OCI-LY3 (cell line): ENCODE measurements at regions not wholly inside any gene's neighbourhood (a gene's known extent, or its start where the extent isn't known, plus 50 kb on each side); places are given as distances from the start of the nearest gene placed in this dataset.

ENCODE experiments used
- H2AFZ ChIP-seq: fragments of 200-600, 300-600 bp; shearing (Covaris generic); 2 replicates; pipeline ENCODE4 v1.6.0; 2014; ENCODE audit warnings: antibody characterized with exemption, low read depth, low read length
- H3K27ac ChIP-seq: fragments of 200-600, 300-600 bp; sonication (generic); 2 replicates; pipeline ENCODE4 v1.5.1; 2014; ENCODE audit warnings: mild to moderate bottlenecking, low read length, moderate library complexity, mixed read lengths
- H3K27me3 ChIP-seq: fragments of 200-600, 300-600 bp; sonication (generic); 2 replicates; pipeline ENCODE4 v1.6.1; 2014; ENCODE audit warnings: low read depth, low read length, mixed read lengths
- H3K36me3 ChIP-seq: fragments of 200-600, 300-600 bp; sonication (generic); replicated peaks from 2 replicates; pipeline ENCODE3; 2014; ENCODE audit warnings: low read depth, low read length, mixed read lengths
- H3K4me1 ChIP-seq: fragments of 300-600, 200-600 bp; sonication (generic); 2 replicates; pipeline ENCODE4 v1.6.1; 2014; ENCODE audit warnings: low read length, mixed read lengths
- H3K4me2 ChIP-seq: fragments of 200-600, 300-600 bp; sonication (generic); 2 replicates; pipeline ENCODE4 v1.6.1; 2014; ENCODE audit warnings: low read length, mixed read lengths
- H3K4me3 ChIP-seq: fragments of 300-600, 200-600 bp; sonication (generic); 2 replicates; pipeline ENCODE4 v1.5.1; 2014; ENCODE audit warnings: antibody characterized with exemption, mild to moderate bottlenecking, low read length, moderate library complexity
- H3K79me2 ChIP-seq: fragments of 300-600, 200-600 bp; shearing (Covaris generic); 2 replicates; pipeline ENCODE4 v1.6.1; 2014; ENCODE audit warnings: mild to moderate bottlenecking, low read length, mixed read lengths
- H3K9ac ChIP-seq: fragments of 300-600, 200-600 bp; shearing (Covaris generic); 2 replicates; pipeline ENCODE4 v1.6.0; 2014; ENCODE audit warnings: mild to moderate bottlenecking, low read length, moderate library complexity
- H3K9me3 ChIP-seq: fragments of 200-600, 300-600 bp; shearing (Covaris generic); 2 replicates; pipeline ENCODE4 v1.6.1; 2014; ENCODE audit warnings: low read length, mixed read lengths; ENCODE audit not compliant: insufficient read depth
- H4K20me1 ChIP-seq: fragments of 200-600, 300-600 bp; sonication (generic); 2 replicates; pipeline ENCODE4 v1.6.1; 2016; ENCODE audit warnings: low read length, mixed read lengths; ENCODE audit not compliant: insufficient read depth
- EZH2phosphoT487 ChIP-seq: fragments of 200-600 bp; shearing (Covaris generic); IDR thresholded peaks from 2 replicates; pipeline ENCODE4 v1.6.1; 2018; ENCODE audit warnings: antibody characterized with exemption, mixed run types, low read depth
- TF ChIP-seq, protein P1 (sequence below): fragments of 200-600, 300-600 bp; sonication (generic); IDR thresholded peaks from 2 replicates; pipeline ENCODE4 v1.5.1; 2014; ENCODE audit warnings: antibody characterized with exemption, low read length, low read depth

DNA sequence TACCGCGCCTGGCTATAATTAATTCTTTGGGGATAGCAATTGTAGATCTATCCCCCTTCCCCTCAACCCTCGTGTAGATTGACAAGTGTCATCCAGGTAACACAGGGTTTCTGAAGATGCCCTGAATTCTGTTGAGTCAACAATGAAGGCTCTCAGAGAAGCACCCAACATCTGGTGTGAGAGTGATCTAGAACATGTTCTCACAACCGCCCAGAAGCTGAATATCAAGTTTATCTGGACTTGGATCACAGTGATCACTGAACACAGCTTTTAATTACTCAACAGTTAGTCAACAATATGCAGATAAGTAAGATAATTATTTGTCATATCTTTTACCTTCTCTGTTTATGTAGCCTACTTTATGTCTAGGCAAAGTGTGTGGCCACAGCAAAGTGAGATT is 204.2 kb upstream of the RGMB start:
- Histone ChIP-seq H3K27me3 (no peaks in the 10 kb centered on the region), H3K4me1 (no peaks in the 10 kb centered on the region), H3K27ac (no peak overlapping the region), H3K4me3 (no peak overlapping the region), H3K79me2 (no peaks in the 10 kb centered on the region), H3K9ac (no peak overlapping the region), H4K20me1 (no peaks in the 10 kb centered on the region), H3K9me3 (no peaks in the 10 kb centered on the region), H3K36me3 (no peaks in the 10 kb centered on the region), H3K4me2 (no peak overlapping the region), H2AFZ (no peak overlapping the region)
- TF ChIP-seq, protein P1, sequence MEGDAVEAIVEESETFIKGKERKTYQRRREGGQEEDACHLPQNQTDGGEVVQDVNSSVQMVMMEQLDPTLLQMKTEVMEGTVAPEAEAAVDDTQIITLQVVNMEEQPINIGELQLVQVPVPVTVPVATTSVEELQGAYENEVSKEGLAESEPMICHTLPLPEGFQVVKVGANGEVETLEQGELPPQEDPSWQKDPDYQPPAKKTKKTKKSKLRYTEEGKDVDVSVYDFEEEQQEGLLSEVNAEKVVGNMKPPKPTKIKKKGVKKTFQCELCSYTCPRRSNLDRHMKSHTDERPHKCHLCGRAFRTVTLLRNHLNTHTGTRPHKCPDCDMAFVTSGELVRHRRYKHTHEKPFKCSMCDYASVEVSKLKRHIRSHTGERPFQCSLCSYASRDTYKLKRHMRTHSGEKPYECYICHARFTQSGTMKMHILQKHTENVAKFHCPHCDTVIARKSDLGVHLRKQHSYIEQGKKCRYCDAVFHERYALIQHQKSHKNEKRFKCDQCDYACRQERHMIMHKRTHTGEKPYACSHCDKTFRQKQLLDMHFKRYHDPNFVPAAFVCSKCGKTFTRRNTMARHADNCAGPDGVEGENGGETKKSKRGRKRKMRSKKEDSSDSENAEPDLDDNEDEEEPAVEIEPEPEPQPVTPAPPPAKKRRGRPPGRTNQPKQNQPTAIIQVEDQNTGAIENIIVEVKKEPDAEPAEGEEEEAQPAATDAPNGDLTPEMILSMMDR = no peak
- no peak for TF ChIP-seq EZH2phosphoT487

DNA sequence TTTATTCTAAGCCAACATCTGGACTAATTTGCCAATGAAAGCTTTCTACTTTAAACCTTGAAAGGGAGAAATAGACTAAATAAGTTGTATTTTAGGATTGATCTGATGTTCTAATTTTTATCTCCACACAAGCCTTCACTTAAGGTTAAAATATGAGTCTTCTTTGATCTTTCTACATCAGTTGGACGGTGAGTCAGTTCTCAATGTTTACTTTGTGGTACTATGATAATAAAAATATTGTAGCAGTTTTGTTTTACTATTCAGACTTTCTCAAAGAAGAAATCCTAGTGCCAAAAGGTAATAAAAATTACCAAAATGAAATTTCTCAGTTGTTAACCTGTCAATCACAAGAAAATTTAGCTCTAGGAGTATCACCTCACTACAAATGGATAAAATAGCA is 203.5 kb upstream of the RGMB start:
- H3K9ac ChIP-seq = no peak overlapping the region
- TF ChIP-seq EZH2phosphoT487 = no peak
- TF ChIP-seq, protein P1 = no peak
- no peaks in the 10 kb centered on the region for H3K79me2 ChIP-seq
- no peaks in the 10 kb centered on the region for H3K36me3 ChIP-seq
- no peaks in the 10 kb centered on the region for H3K9me3 ChIP-seq
- H3K4me2 ChIP-seq = no peak overlapping the region
- H2AFZ ChIP-seq = no peak overlapping the region
- no peak overlapping the region for H3K4me3 ChIP-seq
- no peaks in the 10 kb centered on the region for H3K27me3 ChIP-seq
- no peaks in the 10 kb centered on the region for H3K4me1 ChIP-seq
- H3K27ac ChIP-seq = no peak overlapping the region
- no peaks in the 10 kb centered on the region for H4K20me1 ChIP-seq

DNA sequence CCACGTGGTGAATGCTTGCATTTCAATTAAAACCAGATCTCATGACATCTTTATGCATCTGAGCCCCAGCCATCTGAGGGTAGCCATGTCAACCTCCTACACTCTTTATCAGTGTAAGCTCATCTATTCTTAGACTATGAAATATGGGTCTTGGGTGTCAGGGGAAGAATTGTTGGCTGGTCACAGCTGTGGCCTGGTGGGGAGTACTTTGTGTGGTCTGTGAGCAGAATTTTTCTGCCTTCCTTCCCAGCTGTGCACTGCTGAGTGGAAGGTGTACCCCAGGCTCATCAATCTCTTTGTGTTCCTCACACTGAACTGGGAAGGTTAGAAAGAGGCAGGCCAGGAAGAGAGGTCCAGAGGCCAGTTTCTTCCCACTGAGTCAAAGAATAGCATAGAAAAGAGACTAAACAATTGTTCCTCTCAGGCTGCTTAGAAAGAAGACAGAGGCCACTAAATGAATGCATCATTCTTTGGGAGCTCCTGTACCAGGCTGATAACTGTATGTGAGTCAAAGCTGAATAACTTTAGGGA is 202.7 kb upstream of the RGMB start:
- Histone ChIP-seq H3K4me3 (no peak overlapping the region), H3K4me1 (no peaks in the 10 kb centered on the region), H3K27ac (no peak overlapping the region), H4K20me1 (no peaks in the 10 kb centered on the region), H3K36me3 (no peaks in the 10 kb centered on the region), H2AFZ (no peak overlapping the region), H3K9ac (no peak overlapping the region), H3K79me2 (no peaks in the 10 kb centered on the region), H3K9me3 (no peaks in the 10 kb centered on the region), H3K4me2 (no peak overlapping the region), H3K27me3 (no peaks in the 10 kb centered on the region)
- no peak for TF ChIP-seq EZH2phosphoT487
- TF ChIP-seq, protein P1 = no peak

DNA sequence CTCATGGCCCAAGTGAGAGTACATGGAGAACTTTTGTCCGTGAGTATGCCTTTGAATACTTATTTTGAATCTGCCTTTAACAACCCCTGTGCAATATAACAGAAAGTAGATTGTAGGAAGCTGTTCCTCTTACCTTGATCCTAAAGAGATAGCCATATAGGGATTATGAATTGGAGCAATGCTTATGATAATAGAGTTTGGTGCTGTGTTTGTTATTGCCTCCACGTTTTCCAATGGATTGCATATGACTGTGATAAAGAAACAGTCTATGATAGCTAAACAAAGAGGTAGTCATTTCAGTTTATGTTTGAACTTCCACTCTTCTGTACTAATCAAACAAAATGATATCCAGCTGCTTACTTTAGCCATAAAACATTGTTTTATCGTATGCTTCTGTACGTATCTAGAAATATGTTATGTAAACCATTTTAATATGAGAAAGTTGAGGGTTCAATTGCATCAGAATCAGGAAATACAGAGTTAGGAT is 199.6 kb upstream of the RGMB start:
- Histone ChIP-seq H3K79me2 (no peaks in the 10 kb centered on the region), H3K4me1 (no peaks in the 10 kb centered on the region), H3K4me2 (no peak overlapping the region), H2AFZ (no peak overlapping the region), H4K20me1 (no peaks in the 10 kb centered on the region), H3K36me3 (no peaks in the 10 kb centered on the region), H3K27me3 (no peaks in the 10 kb centered on the region), H3K9me3 (no peaks in the 10 kb centered on the region), H3K9ac (no peak overlapping the region), H3K4me3 (no peak overlapping the region), H3K27ac (no peak overlapping the region)
- no peak for TF ChIP-seq EZH2phosphoT487
- TF ChIP-seq, protein P1 = no peak
